ENCODE measurements at regions not wholly inside any gene's neighbourhood (a gene's known extent, or its start where the extent isn't known, plus 50 kb on each side); places are given as distances from the start of the nearest gene placed in this dataset.

DNA sequence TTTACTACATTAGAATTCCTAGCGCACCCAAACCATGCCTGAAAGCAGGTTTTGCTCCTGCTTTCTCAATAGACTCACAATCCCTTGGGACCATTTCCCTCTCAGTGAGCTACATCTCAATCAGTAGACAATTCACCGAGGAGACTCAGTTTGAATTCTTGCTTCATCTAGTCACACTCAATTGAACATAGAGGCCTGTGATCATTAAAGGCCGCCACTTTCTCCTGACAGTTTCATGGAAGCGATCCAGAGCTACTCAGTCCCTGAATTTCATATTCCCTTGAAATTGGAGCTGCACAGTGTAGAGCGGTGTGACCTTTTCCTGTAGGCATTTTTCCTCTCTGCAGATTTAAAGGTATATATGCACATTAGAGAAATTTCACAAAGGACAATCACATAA is 193.9 kb upstream of the SPOCK3 start:
- TF ChIP-seq, protein P1, sequence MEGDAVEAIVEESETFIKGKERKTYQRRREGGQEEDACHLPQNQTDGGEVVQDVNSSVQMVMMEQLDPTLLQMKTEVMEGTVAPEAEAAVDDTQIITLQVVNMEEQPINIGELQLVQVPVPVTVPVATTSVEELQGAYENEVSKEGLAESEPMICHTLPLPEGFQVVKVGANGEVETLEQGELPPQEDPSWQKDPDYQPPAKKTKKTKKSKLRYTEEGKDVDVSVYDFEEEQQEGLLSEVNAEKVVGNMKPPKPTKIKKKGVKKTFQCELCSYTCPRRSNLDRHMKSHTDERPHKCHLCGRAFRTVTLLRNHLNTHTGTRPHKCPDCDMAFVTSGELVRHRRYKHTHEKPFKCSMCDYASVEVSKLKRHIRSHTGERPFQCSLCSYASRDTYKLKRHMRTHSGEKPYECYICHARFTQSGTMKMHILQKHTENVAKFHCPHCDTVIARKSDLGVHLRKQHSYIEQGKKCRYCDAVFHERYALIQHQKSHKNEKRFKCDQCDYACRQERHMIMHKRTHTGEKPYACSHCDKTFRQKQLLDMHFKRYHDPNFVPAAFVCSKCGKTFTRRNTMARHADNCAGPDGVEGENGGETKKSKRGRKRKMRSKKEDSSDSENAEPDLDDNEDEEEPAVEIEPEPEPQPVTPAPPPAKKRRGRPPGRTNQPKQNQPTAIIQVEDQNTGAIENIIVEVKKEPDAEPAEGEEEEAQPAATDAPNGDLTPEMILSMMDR (conservative IDR thresholded peaks at IDR 0.05; ENCODE audit: low read length): no peak
- TF ChIP-seq EZH2phosphoT487 (IDR thresholded peaks at IDR 0.05; ENCODE audit: borderline replicate concordance): no peak
- H2AFZ ChIP-seq (ENCODE audit: low read length): no peak overlapping the region

DNA sequence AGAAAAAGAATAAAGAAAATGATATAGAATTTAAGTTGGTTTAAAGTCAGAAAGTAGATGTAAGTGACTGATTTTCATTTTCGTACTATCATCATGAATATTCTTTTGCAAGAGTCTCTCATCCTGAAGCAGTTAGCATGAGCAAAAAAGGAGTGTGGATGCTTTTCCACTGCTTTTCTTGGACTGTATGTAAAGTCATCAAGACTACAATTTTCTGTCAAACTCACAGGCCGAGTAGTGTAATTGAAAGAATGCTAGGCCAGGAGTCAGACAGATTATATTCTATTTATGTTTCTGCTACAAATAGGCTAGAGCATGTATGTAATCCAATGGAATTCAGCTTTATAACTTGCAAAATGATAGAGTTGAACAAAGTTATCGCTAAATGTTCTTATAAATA is 197.1 kb upstream of the SPOCK3 start:
- Histone ChIP-seq H3K79me2 (ENCODE audit: insufficient read depth, low read length) (no peaks in the 10 kb centered on the region), H3K36me3 (ENCODE audit: insufficient read depth, low read length) (no peaks in the 10 kb centered on the region), H4K20me1 (ENCODE audit: insufficient read depth, low read length, poor library complexity, severe bottlenecking) (no peaks in the 10 kb centered on the region), H3K9me3 (ENCODE audit: insufficient read depth, low read depth, low read length) (no peaks in the 10 kb centered on the region), H3K9me2 (replicated peaks; ENCODE audit: low read depth, low read length) (no peaks in the 10 kb centered on the region), H3K4me1 (ENCODE audit: insufficient read depth, low read length, poor library complexity, severe bottlenecking) (no peaks in the 10 kb centered on the region), H2AFZ (ENCODE audit: low read length) (no peak overlapping the region), H3K27me3 (ENCODE audit: insufficient read depth, low read length, poor library complexity, severe bottlenecking) (no peaks in the 10 kb centered on the region), H3K4me2 (ENCODE audit: low read depth, low read length, poor library complexity, severe bottlenecking) (no peak overlapping the region), H3K9ac (ENCODE audit: low read depth, low read length, poor library complexity, severe bottlenecking) (no peak overlapping the region), H3F3A (ENCODE audit: low read depth) (no peaks in the 10 kb centered on the region), H3K4me3 (ENCODE audit: low read length, poor library complexity, severe bottlenecking) (no peak overlapping the region)
- TF ChIP-seq, protein P1 (conservative IDR thresholded peaks at IDR 0.05; ENCODE audit: low read length): no peak
- TF ChIP-seq EZH2phosphoT487 (IDR thresholded peaks at IDR 0.05; ENCODE audit: borderline replicate concordance): no peak

More for the DNA sequence above, 193.9 kb upstream of the SPOCK3 start:
- Histone ChIP-seq H3K4me3 (ENCODE audit: low read length, poor library complexity, severe bottlenecking) (no peak overlapping the region), H3K36me3 (ENCODE audit: insufficient read depth, low read length) (no peaks in the 10 kb centered on the region), H3K27me3 (ENCODE audit: insufficient read depth, low read length, poor library complexity, severe bottlenecking) (no peaks in the 10 kb centered on the region), H3K4me1 (ENCODE audit: insufficient read depth, low read length, poor library complexity, severe bottlenecking) (no peaks in the 10 kb centered on the region), H3K9ac (ENCODE audit: low read depth, low read length, poor library complexity, severe bottlenecking) (no peak overlapping the region), H3K9me2 (replicated peaks; ENCODE audit: low read depth, low read length) (no peaks in the 10 kb centered on the region), H3K9me3 (ENCODE audit: insufficient read depth, low read depth, low read length) (no peaks in the 10 kb centered on the region), H3K79me2 (ENCODE audit: insufficient read depth, low read length) (no peaks in the 10 kb centered on the region), H4K20me1 (ENCODE audit: insufficient read depth, low read length, poor library complexity, severe bottlenecking) (no peaks in the 10 kb centered on the region), H3F3A (ENCODE audit: low read depth) (no peaks in the 10 kb centered on the region), H3K4me2 (ENCODE audit: low read depth, low read length, poor library complexity, severe bottlenecking) (no peak overlapping the region)

DNA sequence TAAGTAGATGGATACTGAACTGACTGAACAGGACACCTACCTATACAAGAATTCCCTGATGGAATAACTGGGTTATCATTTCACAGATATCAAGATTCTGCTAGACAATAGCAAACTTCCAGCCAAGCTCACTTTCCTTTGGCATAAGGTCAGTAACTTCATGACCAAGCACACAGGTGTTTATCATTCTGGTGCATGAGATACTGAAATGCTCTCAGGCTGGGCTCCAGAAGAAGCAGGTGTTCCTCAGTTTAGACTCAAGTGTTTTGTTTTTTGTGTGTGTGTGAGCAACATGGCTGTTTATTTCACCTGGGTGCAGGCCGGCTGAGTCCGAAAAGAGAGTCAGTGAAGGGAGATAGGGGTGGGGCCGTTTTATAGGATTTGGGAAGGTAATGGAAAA is 201.5 kb upstream of the SPOCK3 start:
- no peaks in the 10 kb centered on the region for H3K27me3 ChIP-seq (ENCODE audit: insufficient read depth, low read length, poor library complexity, severe bottlenecking)

More for the DNA sequence above, 201.5 kb upstream of the SPOCK3 start:
- Histone ChIP-seq H3K4me3 (ENCODE audit: low read length, poor library complexity, severe bottlenecking) (no peak overlapping the region), H3K36me3 (ENCODE audit: insufficient read depth, low read length) (no peaks in the 10 kb centered on the region), H4K20me1 (ENCODE audit: insufficient read depth, low read length, poor library complexity, severe bottlenecking) (no peaks in the 10 kb centered on the region), H3F3A (ENCODE audit: low read depth) (no peaks in the 10 kb centered on the region), H3K4me2 (ENCODE audit: low read depth, low read length, poor library complexity, severe bottlenecking) (no peak overlapping the region), H3K9ac (ENCODE audit: low read depth, low read length, poor library complexity, severe bottlenecking) (no peak overlapping the region), H2AFZ (ENCODE audit: low read length) (no peak overlapping the region), H3K4me1 (ENCODE audit: insufficient read depth, low read length, poor library complexity, severe bottlenecking) (no peaks in the 10 kb centered on the region), H3K9me2 (replicated peaks; ENCODE audit: low read depth, low read length) (no peaks in the 10 kb centered on the region), H3K79me2 (ENCODE audit: insufficient read depth, low read length) (no peaks in the 10 kb centered on the region), H3K9me3 (ENCODE audit: insufficient read depth, low read depth, low read length) (no peaks in the 10 kb centered on the region)
- TF ChIP-seq EZH2phosphoT487 (IDR thresholded peaks at IDR 0.05; ENCODE audit: borderline replicate concordance): no peak
- TF ChIP-seq, protein P1 (conservative IDR thresholded peaks at IDR 0.05; ENCODE audit: low read length): no peak
